H1 (cell line): ENCODE measurements at regions not wholly inside any gene's neighbourhood (a gene's known extent, or its start where the extent isn't known, plus 50 kb on each side); places are given as distances from the start of the nearest gene placed in this dataset.

Experiments used
- CTCF ChIA-PET: fragments of 300-600 bp; sonication (Branson Sonifier 250); formaldehyde crosslinking; loops from one replicate; lab custom pipeline; 2021; ENCODE audit not compliant: partially characterized antibody; lab: Charles Lee
- POLR2A ChIA-PET: fragments of 300-600 bp; sonication (Branson Sonifier 250); formaldehyde crosslinking; loops from one replicate; lab custom pipeline; 2021; ENCODE audit warnings: inconsistent platforms; ENCODE audit not compliant: partially characterized antibody; lab: Charles Lee
- DNase-seq, 2 experiments: peaks; one replicate each; pipeline versions ENCODE4 v3.0.0 to v3.0.0-alpha.2; 2010 to 2022; ENCODE audit warnings: low spot score in 2 of 2, low read depth in 1 of 2, mixed read lengths in 1 of 2
- FAIRE-seq: peaks from 2 replicates; lab custom pipeline; 2011; peaks lifted over from hg19 to GRCh38; lab: Jason Lieb, UNC
- H2AFZ ChIP-seq: 2 replicates; pipeline ENCODE4 v1.8.1; 2012; ENCODE audit warnings: low read length, inconsistent platforms
- H2AK5ac ChIP-seq: 2 replicates; pipeline ENCODE4 v1.6.1; 2013; ENCODE audit warnings: low read depth, low read length
- H2BK120ac ChIP-seq: replicated peaks from 2 replicates; pipeline ENCODE3; 2013; ENCODE audit warnings: low read depth, low read length, inconsistent platforms
- H2BK12ac ChIP-seq: 2 replicates; pipeline ENCODE4 v1.6.1; 2013; ENCODE audit warnings: low read depth, low read length
- H2BK15ac ChIP-seq: 2 replicates; pipeline ENCODE4 v1.6.1; 2013; ENCODE audit warnings: low read length
- H2BK20ac ChIP-seq: 2 replicates; pipeline ENCODE4 v1.6.1; 2013; ENCODE audit warnings: low read length
- H2BK5ac ChIP-seq: 2 replicates; pipeline ENCODE4 v1.6.1; 2013; ENCODE audit warnings: low read depth, low read length
- H3K14ac ChIP-seq: 2 replicates; pipeline ENCODE4 v1.6.1; 2013; ENCODE audit warnings: inconsistent platforms; ENCODE audit not compliant: insufficient read length
- H3K18ac ChIP-seq: 2 replicates; pipeline ENCODE4 v1.6.1; 2013; ENCODE audit warnings: low read length; ENCODE audit errors: extremely low read depth
- H3K23ac ChIP-seq: 2 replicates; pipeline ENCODE4 v1.6.1; 2013; ENCODE audit warnings: inconsistent platforms; ENCODE audit not compliant: insufficient read length
- H3K23me2 ChIP-seq: 2 replicates; pipeline ENCODE4 v1.6.1; 2013; ENCODE audit warnings: low read depth, low read length
- H3K27ac ChIP-seq: 2 replicates; pipeline ENCODE4 v1.6.1; 2011; ENCODE audit warnings: low read depth, low read length, inconsistent platforms
- H3K27me3 ChIP-seq, 4 experiments: replicated peaks in 1 of 4; 1 replicate in 1 of 4; 2 replicates in 3 of 4; pipeline versions ENCODE4 v1.6.1 to v1.8.1; 2011 to 2013; ENCODE audit warnings: low read length in 3 of 4, mild to moderate bottlenecking in 3 of 4, inconsistent platforms in 2 of 4, mixed read lengths in 2 of 4, moderate library complexity in 1 of 4; ENCODE audit not compliant: control insufficient read depth in 3 of 4, insufficient read depth in 3 of 4; ENCODE audit errors: extremely low read depth in 1 of 4
- H3K36me3 ChIP-seq, 4 experiments: 2 replicates each; pipeline versions ENCODE4 v1.6.1 to v1.8.1; 2011 to 2013; ENCODE audit warnings: mild to moderate bottlenecking in 4 of 4, low read length in 3 of 4, moderate library complexity in 2 of 4, control low read depth in 1 of 4, inconsistent platforms in 1 of 4; ENCODE audit not compliant: insufficient read depth in 4 of 4, control insufficient read depth in 2 of 4
- H3K4ac ChIP-seq: replicated peaks from 2 replicates; pipeline ENCODE3; 2013; ENCODE audit warnings: low read length, low read depth, mixed read lengths, inconsistent platforms; ENCODE audit not compliant: insufficient read length
- H3K4me1 ChIP-seq, 4 experiments: replicated peaks in 1 of 4; 1 replicate in 1 of 4; 2 replicates in 3 of 4; pipeline versions ENCODE4 v1.6.1 to v1.8.1; 2011 to 2013; ENCODE audit warnings: low read length in 3 of 4, inconsistent platforms in 2 of 4, mixed read lengths in 1 of 4; ENCODE audit not compliant: insufficient read depth in 4 of 4, control insufficient read depth in 3 of 4
- H3K4me2 ChIP-seq, 2 experiments: 2 replicates each; pipeline versions ENCODE4 v1.6.1 to v1.8.1; 2011 to 2013; ENCODE audit warnings: low read depth in 2 of 2, low read length in 2 of 2, control low read depth in 1 of 2, inconsistent platforms in 1 of 2, mild to moderate bottlenecking in 1 of 2; ENCODE audit not compliant: insufficient read depth in 1 of 2
- H3K4me3 ChIP-seq, 4 experiments: fragments of 200-600, 300-600 bp in 1 of 4; sonication (generic), shearing (Covaris generic), sonication (Bioruptor Twin) in 1 of 4; 2 replicates each; pipeline versions ENCODE4 v1.5.1 to v1.8.1; 2011 to 2016; ENCODE audit warnings: low read length in 4 of 4, low read depth in 3 of 4, control low read depth in 2 of 4, inconsistent platforms in 2 of 4, mild to moderate bottlenecking in 2 of 4, mixed read lengths in 1 of 4, moderate library complexity in 1 of 4; ENCODE audit not compliant: insufficient read depth in 2 of 4; ENCODE audit errors: extremely low read depth in 1 of 4
- H3K56ac ChIP-seq: replicated peaks from 2 replicates; pipeline ENCODE3; 2013; ENCODE audit warnings: low read depth, mild to moderate bottlenecking, mixed read lengths, low read length, inconsistent platforms; ENCODE audit not compliant: insufficient read length
- H3K79me1 ChIP-seq: 2 replicates; pipeline ENCODE4 v1.6.1; 2013; ENCODE audit warnings: low read depth, low read length, control low read depth
- H3K79me2 ChIP-seq, 2 experiments: 2 replicates each; pipeline versions ENCODE4 v1.6.1 to v1.8.1; 2012 to 2013; ENCODE audit warnings: low read length in 2 of 2, mild to moderate bottlenecking in 2 of 2, inconsistent platforms in 1 of 2; ENCODE audit not compliant: insufficient read depth in 2 of 2, control insufficient read depth in 1 of 2
- H3K9ac ChIP-seq, 4 experiments: replicated peaks in 1 of 4; 1 replicate in 1 of 4; 2 replicates in 3 of 4; pipeline versions ENCODE4 v1.6.1 to v1.8.1; 2011 to 2013; ENCODE audit warnings: low read depth in 3 of 4, low read length in 3 of 4, control low read depth in 2 of 4, mild to moderate bottlenecking in 2 of 4, moderate library complexity in 2 of 4, inconsistent platforms in 1 of 4; ENCODE audit errors: extremely low read depth in 1 of 4
- H3K9me3 ChIP-seq, 2 experiments: 2 replicates each; pipeline versions ENCODE4 v1.6.1 to v1.8.1; 2012 to 2013; ENCODE audit warnings: mild to moderate bottlenecking in 2 of 2, moderate library complexity in 2 of 2, control low read depth in 1 of 2, inconsistent platforms in 1 of 2, low read depth in 1 of 2, low read length in 1 of 2, mixed read lengths in 1 of 2; ENCODE audit not compliant: insufficient read depth in 2 of 2
- H4K20me1 ChIP-seq, 2 experiments: replicated peaks in 1 of 2; 2 replicates each; pipeline versions ENCODE3 to v1.8.1; 2011 to 2013; ENCODE audit warnings: inconsistent platforms in 2 of 2, low read length in 2 of 2, mild to moderate bottlenecking in 1 of 2; ENCODE audit not compliant: insufficient read depth in 2 of 2, control insufficient read depth in 1 of 2
- H4K5ac ChIP-seq: 2 replicates; pipeline ENCODE4 v1.6.1; 2013; ENCODE audit warnings: low read length, low read depth, mixed read lengths, inconsistent platforms; ENCODE audit not compliant: insufficient read length
- H4K8ac ChIP-seq: 2 replicates; pipeline ENCODE4 v1.8.0; 2013; ENCODE audit warnings: mild to moderate bottlenecking, moderate library complexity, low read length, inconsistent platforms; ENCODE audit not compliant: insufficient read depth; ENCODE audit errors: extremely low read depth
- H4K91ac ChIP-seq: replicated peaks from 2 replicates; pipeline ENCODE3; 2013; ENCODE audit warnings: low read length, mixed read lengths, inconsistent platforms; ENCODE audit not compliant: insufficient read length
- EP300 ChIP-seq, 2 experiments: IDR thresholded peaks; 1 replicate in 1 of 2; 2 replicates in 1 of 2; pipeline ENCODE4 v1.6.1; 2011 to 2012; ENCODE audit warnings: low read depth in 2 of 2, low read length in 2 of 2, mild to moderate bottlenecking in 2 of 2, borderline replicate concordance in 1 of 2, inconsistent platforms in 1 of 2, moderate library complexity in 1 of 2
- KDM4A ChIP-seq: IDR thresholded peaks from one replicate; pipeline ENCODE4 v1.7.1; 2012; ENCODE audit warnings: low read depth, mild to moderate bottlenecking, moderate library complexity, low read length, inconsistent platforms; ENCODE audit not compliant: severe bottlenecking
- RAD21 ChIP-seq, 2 experiments: IDR thresholded peaks in 1 of 2; conservative IDR thresholded peaks in 1 of 2; 2 replicates each; pipeline ENCODE4 v1.6.1; 2011; ENCODE audit warnings: low read depth in 2 of 2, low read length in 2 of 2, improper control_type of control experiment in 1 of 2, inconsistent platforms in 1 of 2, mild to moderate bottlenecking in 1 of 2, moderate library complexity in 1 of 2
- RFX5 ChIP-seq: IDR thresholded peaks from 2 replicates; pipeline ENCODE4 v1.6.1; 2011; ENCODE audit warnings: low read depth, low read length, improper control_type of control experiment, borderline replicate concordance
- RNF2 ChIP-seq: fragments of 200-900, 300-1000 bp; sonication (generic); IDR thresholded peaks from 2 replicates; pipeline ENCODE4 v1.7.1; 2016; ENCODE audit warnings: borderline replicate concordance, low read depth, mild to moderate bottlenecking, antibody characterized with exemption, low read length; ENCODE audit not compliant: poor library complexity, severe bottlenecking; ENCODE audit errors: missing control alignments
- SUZ12 ChIP-seq: fragments of 200-600 bp; sonication (generic); IDR thresholded peaks from 2 replicates; pipeline ENCODE4 v1.6.1; 2012; ENCODE audit warnings: mild to moderate bottlenecking, inconsistent platforms, low read length, moderate library complexity, mixed read lengths
- TAF1 ChIP-seq: IDR thresholded peaks from 2 replicates; pipeline ENCODE4 v1.6.1; 2011; ENCODE audit warnings: mild to moderate bottlenecking, low read depth, low read length
- WGBS, 2 experiments: shearing (Covaris generic) in 1 of 2; methylation state at CpG; one replicate each; pipeline versions ENCODE4 v1.1.6 to v1.1.7; 2013 to 2015; ENCODE audit warnings: low lambda C conversion rate in 2 of 2, mixed read lengths in 2 of 2, inconsistent platforms in 1 of 2, low coverage in 1 of 2, missing lambda C conversion rate in 1 of 2; ENCODE audit not compliant: insufficient replicate concordance in 2 of 2, insufficient coverage in 1 of 2, insufficient read length in 1 of 2; ENCODE audit errors: extremely low coverage in 1 of 2, missing lambda C conversion rate in 1 of 2; 5-methylcytosine and 5-hydroxymethylcytosine counted together
- TF ChIP-seq, protein P1 (sequence below), 3 experiments: IDR thresholded peaks; 1 replicate in 2 of 3; 2 replicates in 1 of 3; pipeline versions ENCODE4 v1.5.1 to v1.6.1; 2011; ENCODE audit warnings: low read length in 3 of 3, mild to moderate bottlenecking in 3 of 3, inconsistent platforms in 2 of 3, low read depth in 1 of 3, moderate library complexity in 1 of 3; ENCODE audit not compliant: insufficient read depth in 1 of 3; ENCODE audit errors: control extremely low read depth in 1 of 3
- TF ChIP-seq, protein P2 (sequence below): IDR thresholded peaks from 2 replicates; pipeline ENCODE4 v1.6.1; 2011; ENCODE audit warnings: low read length, improper control_type of control experiment

DNA sequence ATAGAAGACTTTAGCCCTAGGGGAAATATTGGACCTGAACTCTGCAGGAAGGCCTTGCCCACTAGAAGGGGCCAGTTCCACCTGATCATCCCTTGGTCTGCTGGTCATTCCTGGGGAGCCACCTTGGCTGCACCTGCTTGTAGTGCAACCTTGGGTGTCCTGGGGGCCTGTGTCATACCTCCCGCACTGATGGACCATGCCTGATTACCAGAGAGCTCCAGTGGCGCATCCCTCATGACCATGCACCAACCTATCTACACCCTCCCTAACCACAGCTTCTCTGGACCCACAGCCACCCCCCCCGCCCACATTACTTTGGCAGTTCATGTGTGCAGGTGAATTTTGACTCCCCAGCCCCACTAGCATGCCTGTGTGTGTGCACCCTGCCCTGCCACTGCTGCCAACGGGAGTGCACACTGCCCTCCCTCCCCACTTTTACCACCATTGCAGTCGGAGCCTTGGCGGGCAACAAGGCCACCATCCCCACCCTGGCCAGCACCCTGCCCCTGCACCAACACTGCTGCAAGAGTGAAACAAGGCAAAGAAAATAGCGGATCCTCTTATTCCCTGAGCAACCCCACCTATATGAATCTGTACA, 208.1 kb downstream of the FAM47B start:
- Histone ChIP-seq H2BK120ac (no peak overlapping the region), H4K5ac (no peak overlapping the region), H3K27ac (no peak overlapping the region), H4K91ac (no peak overlapping the region), H3K9ac (no peak overlapping the region), H3K9me3 (no peaks in the 10 kb centered on the region), H3K18ac (no peak overlapping the region), H3K23me2 (no peaks in the 10 kb centered on the region), H3K79me1 (no peaks in the 10 kb centered on the region), H3K56ac (no peak overlapping the region), H2AK5ac (no peak overlapping the region), H2BK15ac (no peak overlapping the region), H3K79me2 (no peaks in the 10 kb centered on the region), H3K27me3 (no peaks in the 10 kb centered on the region), H3K14ac (no peak overlapping the region), H4K8ac (no peak overlapping the region), H2BK20ac (no peak overlapping the region), H3K23ac (no peak overlapping the region), H3K4me3 (no peak overlapping the region), H2BK5ac (no peak overlapping the region), H2AFZ (no peak overlapping the region), H3K36me3 (no peaks in the 10 kb centered on the region), H3K4ac (no peak overlapping the region), H3K4me2 (no peak overlapping the region), H3K4me1 (no peaks in the 10 kb centered on the region), H4K20me1 (no peaks in the 10 kb centered on the region), H2BK12ac (no peak overlapping the region)
- ChIA-PET CTCF (no interaction called here), POLR2A (no interaction called here)
- FAIRE-seq (no peak), DNase-seq (no peak)
- WGBS, 2 experiments, result 100% methylated on average over 1 of the region's 7 CpGs; no CpG with 5 or more reads in 1 of the 2 experiments
- no peak for TF ChIP-seq RFX5
- no peak for TF ChIP-seq RAD21 (IDR thresholded peaks at IDR 0.05 in 1 of 2, conservative IDR thresholded peaks at IDR 0.05 in 1 of 2; ENCODE audit: low read depth in 2 of 2, low read length in 2 of 2)
- TF ChIP-seq KDM4A, result no peak
- TF ChIP-seq, protein P1, sequence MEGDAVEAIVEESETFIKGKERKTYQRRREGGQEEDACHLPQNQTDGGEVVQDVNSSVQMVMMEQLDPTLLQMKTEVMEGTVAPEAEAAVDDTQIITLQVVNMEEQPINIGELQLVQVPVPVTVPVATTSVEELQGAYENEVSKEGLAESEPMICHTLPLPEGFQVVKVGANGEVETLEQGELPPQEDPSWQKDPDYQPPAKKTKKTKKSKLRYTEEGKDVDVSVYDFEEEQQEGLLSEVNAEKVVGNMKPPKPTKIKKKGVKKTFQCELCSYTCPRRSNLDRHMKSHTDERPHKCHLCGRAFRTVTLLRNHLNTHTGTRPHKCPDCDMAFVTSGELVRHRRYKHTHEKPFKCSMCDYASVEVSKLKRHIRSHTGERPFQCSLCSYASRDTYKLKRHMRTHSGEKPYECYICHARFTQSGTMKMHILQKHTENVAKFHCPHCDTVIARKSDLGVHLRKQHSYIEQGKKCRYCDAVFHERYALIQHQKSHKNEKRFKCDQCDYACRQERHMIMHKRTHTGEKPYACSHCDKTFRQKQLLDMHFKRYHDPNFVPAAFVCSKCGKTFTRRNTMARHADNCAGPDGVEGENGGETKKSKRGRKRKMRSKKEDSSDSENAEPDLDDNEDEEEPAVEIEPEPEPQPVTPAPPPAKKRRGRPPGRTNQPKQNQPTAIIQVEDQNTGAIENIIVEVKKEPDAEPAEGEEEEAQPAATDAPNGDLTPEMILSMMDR (IDR thresholded peaks at IDR 0.05; ENCODE audit: control extremely low read depth in 1 of 3, insufficient read depth in 1 of 3, low read depth in 1 of 3, low read length in 3 of 3), result no peak
- no peak for TF ChIP-seq RNF2
- TF ChIP-seq SUZ12, result no peak
- no peak for TF ChIP-seq EP300 (IDR thresholded peaks at IDR 0.05; ENCODE audit: borderline replicate concordance in 1 of 2, low read depth in 2 of 2, low read length in 2 of 2)
- TF ChIP-seq TAF1, result no peak
- TF ChIP-seq, protein P2, sequence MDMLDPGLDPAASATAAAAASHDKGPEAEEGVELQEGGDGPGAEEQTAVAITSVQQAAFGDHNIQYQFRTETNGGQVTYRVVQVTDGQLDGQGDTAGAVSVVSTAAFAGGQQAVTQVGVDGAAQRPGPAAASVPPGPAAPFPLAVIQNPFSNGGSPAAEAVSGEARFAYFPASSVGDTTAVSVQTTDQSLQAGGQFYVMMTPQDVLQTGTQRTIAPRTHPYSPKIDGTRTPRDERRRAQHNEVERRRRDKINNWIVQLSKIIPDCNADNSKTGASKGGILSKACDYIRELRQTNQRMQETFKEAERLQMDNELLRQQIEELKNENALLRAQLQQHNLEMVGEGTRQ, result no peak
